Ammon's horn (tissue), 1 donor: ENCODE measurements at regions not wholly inside any gene's neighbourhood (a gene's known extent, or its start where the extent isn't known, plus 50 kb on each side); places are given as distances from the start of the nearest gene placed in this dataset.
A peak's percentile ranks its signal among the peaks of the same experiment; 100 is the strongest.
"Not testable (repeated sequence)": the region's sequence is repeated elsewhere in the genome, so short reads cannot be mapped to it uniquely, and the experiment has no call there.

ENCODE experiments used
- DNase-seq: peaks from one replicate; pipeline ENCODE4 v3.0.0-alpha.2; 2016; ENCODE audit warnings: low spot score

DNA sequence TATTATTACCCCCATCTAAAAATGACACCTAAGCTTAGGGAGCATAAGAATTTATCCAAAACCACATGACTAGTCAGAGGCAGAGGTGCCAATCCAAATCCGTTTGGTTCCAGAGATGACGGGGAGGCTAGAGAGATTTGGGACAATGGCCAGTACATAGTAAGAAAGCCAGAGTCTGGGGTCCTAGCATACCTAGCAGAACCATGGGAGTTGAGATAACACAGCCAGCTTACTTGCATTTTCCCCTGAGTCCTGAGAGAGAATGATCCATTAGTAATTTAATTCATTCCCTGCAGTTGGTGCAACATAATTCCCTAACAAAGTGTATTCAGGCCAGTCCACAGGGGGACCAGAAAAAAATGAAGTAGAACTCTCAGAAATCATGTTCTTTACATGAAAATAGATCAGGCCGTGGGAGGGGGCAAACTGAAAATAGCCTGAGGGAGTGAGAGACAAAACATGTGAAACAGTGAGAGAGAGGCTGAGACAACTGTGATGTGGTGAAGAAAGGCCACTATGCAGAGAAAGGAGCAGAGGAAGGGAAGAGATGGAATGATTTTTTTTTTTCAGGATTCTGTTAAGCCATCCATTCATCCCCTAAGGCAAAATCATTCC is 243.3 kb downstream of the BRINP2 start:
- DNase-seq, result no peak

DNA sequence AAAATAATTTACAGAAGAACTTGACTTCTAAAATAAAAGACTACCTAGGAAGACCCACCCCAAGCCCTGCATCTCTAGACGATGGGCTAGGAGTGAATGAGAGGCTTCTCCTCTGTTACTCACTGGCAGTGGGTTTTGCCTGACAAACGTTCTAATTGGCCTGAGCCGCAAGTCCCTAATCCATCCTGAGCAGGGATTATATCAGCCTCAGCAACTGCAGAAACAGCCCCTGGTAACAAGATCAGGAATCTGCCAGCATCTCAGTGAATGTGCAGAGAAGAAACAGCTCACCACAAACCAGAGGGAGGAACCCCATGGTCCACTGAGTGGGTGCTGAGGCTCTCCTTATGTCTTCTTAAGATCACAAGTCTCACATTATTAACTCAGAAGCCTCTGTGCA is 240.6 kb downstream of the BRINP2 start:
- DNase-seq, result no peak

DNA sequence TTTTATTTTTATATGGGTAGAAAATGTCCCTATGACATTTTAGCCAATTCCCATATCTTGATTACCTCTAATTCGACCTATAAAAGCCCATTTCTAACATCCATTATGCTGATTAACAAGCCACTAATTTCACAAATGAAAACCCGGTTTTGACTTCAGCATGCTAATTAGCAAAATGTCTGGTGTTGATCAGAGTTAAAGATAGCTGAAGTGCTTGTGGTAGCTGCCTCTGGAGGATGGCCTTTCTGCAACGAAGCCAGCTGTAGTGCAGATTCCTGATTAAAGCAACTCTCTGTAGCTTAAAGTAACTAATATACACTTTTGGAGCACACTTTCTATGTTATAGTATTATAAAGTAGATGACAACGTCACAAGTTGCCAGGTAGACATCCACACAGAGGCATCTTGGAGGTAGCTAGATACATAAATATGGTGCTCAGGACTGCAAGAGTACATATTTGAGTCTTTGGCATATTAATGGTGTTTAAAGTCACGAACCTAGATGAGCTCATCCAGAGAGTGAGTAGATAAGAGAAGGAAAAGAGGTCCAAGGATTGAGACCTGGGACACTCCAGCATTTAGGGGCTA is 239.5 kb downstream of the BRINP2 start:
- no peak for DNase-seq

DNA sequence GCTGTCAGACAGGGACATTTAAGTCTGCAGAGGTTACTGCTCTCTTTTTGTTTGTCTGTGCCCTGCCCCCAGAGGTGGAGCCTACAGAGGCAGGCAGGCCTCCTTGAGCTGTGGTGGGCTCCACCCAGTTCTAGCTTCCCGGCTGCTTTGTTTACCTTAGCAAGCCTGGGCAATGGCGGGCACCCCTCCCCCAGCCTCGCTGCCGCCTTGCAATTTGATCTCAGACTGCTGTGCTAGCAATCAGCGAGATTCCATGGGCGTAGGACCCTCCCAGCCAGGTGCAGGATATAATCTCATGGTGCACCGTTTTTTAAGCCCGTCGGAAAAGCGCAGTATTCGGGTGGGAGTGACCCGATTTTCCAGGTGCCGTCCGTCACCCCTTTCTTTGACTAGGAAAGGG is 235.6 kb downstream of the BRINP2 start:
- DNase-seq, result not testable (repeated sequence)

DNA sequence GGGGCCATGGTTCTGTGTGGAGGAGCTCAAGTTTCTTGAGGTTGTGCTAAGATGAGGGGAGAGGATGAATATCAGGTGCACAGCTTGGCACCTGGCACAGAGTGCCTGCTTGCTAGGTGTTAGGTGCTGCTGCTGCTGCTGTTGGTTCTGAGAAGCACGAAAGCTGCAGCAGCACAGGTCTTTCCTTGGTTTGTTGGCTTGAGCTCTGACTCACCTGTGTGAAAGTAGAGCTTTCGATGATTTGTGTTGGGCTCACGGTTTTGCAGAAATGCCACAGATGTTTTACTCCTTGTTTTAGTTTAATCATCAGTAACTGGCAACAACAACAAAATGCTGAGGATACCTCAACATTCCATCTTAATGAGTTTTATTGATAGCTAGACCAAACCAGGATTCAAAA is 221.6 kb downstream of the BRINP2 start:
- DNase-seq, result no peak

DNA sequence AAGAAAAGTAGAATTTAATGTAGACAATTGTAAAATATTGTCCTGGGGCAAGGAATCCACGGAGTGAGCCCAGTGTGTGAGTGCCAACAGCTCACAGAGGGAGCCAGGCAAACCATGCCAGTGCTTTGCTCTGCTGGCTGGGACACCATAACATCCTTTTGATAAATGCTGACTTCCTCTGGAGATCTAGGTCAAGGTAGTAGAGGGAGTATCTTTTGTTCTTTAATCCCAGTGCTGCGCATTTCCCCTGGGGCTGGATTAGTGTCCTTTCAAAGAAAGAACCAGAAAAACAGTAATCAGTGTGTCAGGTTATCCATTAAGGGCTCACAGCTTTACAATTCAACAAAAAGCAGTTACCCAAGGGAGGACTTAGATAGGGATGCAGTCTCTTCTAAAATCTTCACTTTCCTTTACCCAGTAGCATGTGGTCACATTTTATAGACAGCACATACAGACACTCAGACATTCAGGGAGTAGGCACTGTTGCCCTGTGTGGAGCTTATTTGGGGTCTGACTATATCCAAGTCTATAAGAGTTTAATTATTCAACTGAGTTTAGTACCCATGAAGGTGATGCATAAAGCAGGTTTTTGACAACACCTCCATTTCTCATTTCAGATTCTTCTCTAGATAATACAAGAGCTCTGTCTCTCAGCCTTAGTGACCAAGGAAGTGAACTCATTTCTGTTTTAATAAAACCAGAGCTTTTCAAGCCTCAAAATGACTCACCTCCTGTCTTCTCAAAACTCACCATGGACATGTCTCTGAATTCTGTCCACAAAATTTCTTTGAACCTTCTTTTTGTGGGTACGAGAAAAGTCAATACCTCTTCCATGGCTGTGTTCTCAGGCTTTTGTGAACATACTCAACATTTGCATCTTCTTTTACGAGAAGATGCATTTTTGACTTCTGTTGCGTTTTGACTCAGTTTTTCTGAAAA is 215.3 kb downstream of the BRINP2 start:
- DNase-seq, result no peak

DNA sequence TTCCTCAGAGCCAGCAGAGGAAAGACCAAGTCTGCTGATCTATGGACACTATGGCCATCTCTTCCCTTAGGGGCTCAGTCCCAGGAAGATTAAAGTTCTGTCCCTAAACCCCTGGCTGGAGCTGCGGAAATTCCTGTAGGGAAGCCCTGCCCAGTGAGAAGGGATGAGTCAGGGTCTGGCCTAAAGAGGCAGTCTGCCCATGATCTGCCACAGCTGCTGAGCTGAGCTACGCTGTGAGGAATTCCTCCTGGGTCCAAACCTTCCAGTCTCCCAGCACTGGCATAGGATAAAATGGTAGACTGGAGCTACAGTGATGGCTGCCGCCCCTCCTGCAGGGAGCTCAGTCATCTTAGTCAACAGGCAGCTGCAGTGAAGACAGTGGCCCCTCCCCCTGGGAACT is 213.7 kb downstream of the BRINP2 start:
- no peak for DNase-seq

DNA sequence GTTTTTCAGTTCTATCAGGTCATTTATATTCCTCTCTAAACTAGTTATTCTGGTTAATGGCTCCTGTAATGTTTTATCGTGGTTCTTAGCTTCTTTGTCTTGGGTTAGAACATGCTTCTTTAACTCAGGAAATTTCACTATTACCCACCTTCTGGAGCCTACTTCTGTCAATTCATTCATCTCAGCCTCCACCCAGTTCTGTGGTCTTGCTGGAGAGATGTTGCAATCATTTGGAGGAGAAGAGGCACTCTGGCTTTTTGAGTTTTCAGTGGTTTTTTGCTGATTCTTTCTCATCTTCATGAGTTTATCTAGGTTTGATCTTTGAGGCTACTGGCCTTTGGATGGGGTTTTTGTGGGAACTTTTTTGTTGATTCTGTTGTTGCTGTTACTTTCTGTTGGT is 213.0 kb downstream of the BRINP2 start:
- DNase-seq, result no peak

DNA sequence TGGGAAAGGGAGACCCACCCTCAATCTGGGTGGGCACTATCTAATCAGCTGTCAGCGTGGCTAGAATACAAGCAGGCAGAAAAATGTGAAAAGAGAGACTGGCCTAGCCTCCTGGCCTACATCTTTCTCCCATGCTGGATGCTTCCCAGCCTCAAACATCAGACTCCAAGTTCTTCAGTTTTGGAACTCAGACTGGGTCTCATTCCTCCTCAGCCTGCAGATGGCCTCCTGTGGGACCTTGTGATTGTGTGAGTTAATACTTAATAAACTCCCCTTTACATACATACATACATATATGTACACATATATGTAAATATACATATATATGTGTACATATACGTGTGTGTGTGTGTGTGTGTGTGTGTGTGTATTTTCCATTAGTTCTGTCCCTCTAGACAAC is 207.1 kb downstream of the BRINP2 start:
- no peak for DNase-seq

DNA sequence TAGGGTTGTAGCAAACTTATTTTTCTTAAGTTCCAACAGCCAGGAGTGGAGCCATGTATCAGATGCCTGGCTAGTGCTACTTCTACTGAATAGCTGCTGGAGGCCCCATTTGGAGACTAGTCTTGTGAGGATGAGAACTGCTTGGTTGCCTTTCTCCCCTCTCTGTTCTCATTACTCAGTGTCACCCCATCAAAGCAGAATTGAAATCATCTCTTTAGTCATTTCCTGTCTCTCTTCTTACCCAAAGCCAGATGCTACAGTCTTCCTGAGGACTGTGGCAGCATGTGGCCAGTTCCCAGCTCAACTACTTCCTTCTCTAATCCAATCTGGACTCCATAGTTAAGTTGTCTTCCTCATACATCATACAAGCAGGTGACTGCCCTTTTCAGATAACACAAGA is 197.5 kb downstream of the BRINP2 start:
- no peak for DNase-seq

DNA sequence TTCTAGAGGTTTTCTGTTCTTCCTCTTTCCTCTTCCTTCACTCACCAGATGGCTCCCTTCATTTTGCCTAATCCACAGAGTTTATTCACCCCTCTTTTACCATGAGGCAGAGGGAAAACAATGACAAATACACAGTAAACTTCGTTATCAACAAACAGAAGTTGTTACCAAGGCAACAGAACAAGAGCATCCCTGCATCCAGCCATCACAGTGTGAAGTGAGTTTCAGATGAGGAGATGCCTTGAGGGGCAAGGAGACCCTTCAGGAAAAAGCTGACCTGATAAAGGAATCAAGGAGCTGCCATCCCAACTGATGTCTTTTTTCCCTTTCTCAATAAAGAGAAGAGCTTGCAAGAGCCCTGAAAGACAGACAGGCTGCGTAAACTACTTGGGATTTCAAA is 195.3 kb downstream of the BRINP2 start:
- no peak for DNase-seq

DNA sequence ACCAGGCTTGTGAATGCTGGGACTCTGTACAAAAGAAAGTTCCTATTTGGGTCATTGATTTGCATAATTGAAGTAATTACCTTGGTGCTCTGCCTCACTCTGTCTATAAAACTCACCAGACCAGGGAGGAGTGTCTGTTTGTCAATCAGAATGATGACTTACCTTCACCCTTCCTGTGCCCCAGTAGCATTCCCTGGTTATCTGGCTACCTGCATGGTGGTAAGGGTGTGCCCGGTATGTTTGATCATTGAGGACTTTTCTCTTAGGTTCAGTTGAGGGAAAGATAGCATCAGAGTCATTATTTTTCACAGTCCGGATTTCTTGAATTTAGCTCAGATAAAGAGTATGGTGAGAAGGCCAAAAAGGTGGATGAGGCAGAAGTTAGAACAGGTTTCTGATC is 190.0 kb downstream of the BRINP2 start:
- DNase-seq, result no peak

DNA sequence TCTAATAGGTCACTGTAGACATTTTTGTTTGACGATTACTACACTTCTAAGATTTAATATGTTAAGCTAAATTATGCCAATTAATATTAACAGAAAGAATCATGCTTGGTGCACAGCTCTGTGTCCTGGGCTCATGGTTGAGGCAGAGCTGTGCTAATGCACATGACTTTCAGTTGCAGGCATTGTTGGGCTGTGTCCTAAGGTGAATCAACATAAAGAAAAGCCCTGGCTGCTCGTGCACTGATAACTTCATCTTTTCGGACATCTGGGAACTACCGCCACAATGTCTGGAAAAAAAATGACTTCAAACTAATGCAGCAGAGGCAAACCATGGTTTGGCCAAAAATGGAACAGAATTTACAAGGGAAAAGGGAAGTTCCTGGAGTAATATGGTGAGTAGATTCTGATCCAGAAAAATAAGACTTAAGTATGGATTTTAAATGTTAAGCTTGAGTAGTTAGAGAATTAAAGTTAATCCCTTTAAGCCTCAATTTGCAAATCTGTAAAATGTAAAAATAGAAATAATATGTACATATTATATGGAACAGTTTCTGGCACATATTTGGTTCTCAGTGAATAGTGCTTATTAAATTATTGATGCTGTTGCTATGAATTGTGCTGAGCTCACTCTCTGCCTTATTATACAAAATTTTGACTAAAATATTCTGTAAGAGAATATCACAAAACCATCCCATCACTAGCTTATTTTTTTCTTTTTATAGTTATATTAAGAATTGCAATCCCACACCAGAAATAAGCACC is 186.1 kb downstream of the BRINP2 start:
- DNase-seq, result no peak

DNA sequence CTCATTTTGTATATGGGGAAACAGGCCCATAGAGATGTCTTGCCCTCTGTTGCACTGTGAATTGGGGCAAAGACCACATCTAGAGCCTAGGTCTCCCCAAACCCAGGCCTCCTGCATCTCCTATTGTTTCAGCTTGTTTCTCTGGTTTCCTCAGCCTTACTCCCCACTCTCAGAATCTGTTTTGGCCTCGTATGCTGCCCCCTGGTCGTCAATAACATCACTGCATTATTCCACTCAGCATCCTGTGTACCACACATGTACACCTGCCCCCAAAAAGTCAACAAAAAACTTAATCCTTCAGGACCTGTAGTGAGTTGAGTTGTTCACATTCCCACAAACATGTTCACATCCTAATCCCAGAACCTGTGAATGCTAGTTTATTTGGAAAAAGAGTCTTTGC is 184.8 kb downstream of the BRINP2 start:
- DNase-seq, result peak; percentile 75

DNA sequence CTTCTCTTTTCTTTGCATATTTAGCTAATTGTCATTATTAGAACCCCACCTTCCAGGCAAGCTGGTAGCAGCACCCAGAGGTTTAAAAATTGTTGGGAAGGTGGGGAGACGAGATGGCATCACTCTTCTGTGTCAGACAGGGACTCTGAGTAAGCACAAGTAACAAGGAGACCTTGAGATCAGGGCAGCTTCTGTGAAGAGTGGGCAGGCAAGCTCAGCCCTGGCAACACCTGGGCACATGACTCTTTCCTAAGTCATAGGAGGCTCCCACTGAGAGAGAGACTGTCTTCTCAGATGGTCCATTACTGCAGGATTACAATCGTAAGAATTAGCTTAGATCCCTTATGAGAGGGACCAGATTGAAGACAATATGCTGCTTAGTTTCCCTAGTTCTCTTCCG is 183.5 kb downstream of the BRINP2 start:
- DNase-seq, result peak; percentile 44

DNA sequence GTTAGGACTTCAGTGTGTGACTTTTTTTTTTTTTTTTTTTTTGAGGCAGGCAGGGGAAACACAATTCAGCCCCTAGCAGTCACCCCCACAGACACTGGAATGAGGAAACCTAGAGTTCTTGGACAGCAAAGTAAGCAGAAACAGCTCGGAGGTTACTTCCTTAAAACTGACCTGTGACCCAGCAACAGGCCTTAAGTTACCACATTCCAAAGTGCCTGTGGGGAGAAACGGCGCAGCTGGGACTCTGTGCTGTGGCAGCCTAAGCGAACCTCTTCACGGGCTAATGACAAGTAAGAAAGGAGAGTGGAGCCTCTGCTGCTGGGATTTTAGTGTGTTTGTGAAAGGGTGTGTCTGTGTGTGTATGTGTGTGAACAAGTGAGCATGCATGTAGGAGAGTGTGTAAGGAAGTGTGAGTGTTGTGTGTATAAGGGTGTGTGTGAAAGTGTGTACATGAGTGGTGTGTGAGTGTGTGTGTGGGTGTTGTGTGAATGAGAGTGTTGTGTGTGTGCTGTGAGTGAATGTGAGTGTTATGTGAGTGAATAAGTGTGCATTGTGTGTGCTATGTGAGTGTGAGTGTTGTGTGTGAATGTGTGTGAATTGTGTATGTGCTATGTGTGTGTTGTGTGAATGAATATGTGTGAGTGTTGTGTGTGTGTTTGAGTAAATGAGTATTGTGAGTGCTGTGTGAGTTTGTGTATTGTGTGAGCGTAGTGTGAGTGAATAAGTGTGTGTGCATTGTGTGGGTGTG is 180.8 kb downstream of the BRINP2 start:
- peak; percentile 43 for DNase-seq

DNA sequence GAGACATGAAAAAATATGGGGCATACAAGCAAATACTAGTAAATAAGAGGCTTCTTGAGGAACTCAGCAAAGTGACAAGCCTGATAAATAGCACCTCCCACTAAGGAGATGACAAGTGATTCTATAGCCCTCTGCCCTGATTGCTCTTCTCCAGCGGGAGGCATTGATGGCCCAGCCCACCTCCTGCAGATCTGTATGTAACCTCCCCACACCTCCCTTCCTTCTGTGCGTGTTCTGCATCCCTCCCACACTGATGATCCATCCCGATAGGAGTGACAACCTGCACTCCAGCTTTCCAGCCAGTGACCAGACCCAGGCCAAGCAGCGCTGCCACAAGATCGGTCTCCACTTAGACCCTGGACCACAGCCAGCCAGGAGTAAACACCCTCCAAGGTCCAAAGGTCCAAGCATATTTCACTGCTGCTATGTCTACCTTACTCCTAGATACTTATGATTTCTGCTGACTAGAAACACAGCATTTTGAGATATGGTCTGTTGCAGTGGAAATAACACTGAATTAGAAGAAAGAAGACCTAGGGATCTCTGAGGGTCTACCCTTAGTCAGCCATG is 176.1 kb downstream of the BRINP2 start:
- DNase-seq, result no peak

DNA sequence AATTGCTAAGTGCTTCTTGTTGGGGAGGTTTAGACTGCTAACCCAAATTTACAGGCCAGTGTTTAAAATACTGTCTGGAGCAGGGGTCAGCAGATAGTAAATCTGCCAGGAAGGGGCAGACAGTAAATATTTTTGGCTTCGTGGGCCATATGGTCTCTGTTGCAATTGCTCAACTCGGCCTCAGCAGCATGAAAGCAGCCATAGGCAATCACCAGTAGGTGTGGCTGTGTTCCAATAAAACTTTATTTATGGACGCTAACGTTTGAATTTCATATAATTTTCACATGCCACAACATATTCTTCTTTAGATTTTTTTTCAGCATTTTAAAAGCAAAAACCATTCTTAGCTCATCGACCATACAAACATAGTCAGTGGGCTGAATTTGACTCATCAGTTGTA is 172.7 kb downstream of the BRINP2 start:
- no peak for DNase-seq

DNA sequence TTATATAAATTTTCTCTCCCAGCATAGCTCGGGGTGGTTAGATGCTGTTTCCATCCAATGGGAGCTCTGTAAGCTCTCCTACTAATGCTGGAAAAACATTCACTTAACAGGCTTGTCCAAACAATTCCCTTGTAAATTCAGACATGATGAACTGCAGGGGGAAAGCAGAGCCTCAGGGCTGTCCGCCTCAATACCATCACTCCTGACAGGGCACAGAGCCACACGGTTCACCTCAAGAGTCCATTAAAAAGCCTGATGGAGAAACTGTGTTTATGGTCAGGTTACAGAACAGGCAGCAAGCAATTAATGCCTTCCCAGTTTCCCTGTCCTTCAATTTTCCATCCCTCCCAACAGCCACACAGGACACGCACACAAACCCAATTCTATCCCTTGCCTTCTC is 171.0 kb downstream of the BRINP2 start:
- no peak for DNase-seq

DNA sequence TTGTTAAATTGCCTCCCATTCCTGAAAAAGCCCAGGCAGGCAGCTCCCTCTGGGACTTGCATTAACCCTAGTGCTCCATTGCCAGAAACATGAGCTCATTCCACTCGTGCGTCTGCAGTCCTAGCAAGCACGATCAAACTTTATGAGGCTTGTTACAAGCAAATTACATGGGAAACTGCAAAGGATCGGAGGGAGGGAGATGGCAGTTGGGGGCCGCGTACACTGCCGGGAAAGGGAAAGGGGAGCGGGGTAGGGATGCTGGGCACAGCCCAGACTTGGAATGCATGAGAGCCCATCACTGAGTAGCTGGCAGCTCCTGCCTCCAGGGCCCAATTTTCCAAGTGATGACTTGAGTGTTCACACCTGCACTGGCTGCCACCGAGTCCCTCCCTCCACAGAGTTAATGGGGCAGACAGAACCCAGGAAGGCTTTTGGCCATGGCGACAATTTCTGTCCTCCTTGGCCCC is 169.9 kb downstream of the BRINP2 start:
- DNase-seq, result no peak

DNA sequence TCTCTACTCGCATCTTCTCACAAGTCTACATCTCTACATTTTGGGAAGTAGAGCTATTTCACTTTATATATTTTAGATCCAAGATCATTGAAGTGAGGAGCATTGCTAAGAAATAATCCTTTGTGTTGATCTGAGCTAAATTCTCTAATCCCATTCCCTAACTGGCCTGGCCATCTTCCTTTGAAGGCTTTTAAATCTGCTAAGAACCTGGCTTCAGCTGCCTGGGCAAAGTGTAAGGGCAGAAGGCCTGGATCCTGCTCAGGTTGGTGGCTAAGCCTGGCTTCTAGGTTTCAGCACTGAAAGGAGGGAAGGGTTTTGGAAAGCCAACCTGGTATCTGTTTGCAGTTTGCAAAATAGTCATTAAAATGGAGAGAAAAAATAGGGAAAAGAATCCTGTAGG is 167.6 kb downstream of the BRINP2 start:
- DNase-seq, result no peak
